GM21447 (cell line): ENCODE measurements at regions not wholly inside any gene's neighbourhood (a gene's known extent, or its start where the extent isn't known, plus 50 kb on each side); places are given as distances from the start of the nearest gene placed in this dataset.
"Not testable (repeated sequence)": the region's sequence is repeated elsewhere in the genome, so short reads cannot be mapped to it uniquely, and the experiment has no call there.

Experiments
- ATAC-seq: cut with Tn5 transposase; IDR thresholded peaks from one replicate; pipeline ENCODE4 v1.9.1; 2021; ENCODE audit not compliant: unreplicated experiment

GRCh38 chr16:9337308-9338032 lies 246.0 kb downstream of the HAPSTR1 start:
- ATAC-seq = no peak

- no peak for ATAC-seq
Measured at GRCh38 chr16:9338068-9338467, 246.6 kb downstream of the HAPSTR1 start.

- no peak for ATAC-seq
Measured at GRCh38 chr16:9338510-9338909, 247.1 kb downstream of the HAPSTR1 start.

- ATAC-seq = no peak
Measured at GRCh38 chr16:9340526-9341256, 249.2 kb downstream of the HAPSTR1 start.

GRCh38 chr16:9343276-9343675 lies 251.8 kb downstream of the HAPSTR1 start:
- no peak for ATAC-seq

- no peak for ATAC-seq
Measured at GRCh38 chr16:9344508-9344907, 253.1 kb downstream of the HAPSTR1 start.

- ATAC-seq = no peak
Measured at GRCh38 chr16:9345046-9345445, 253.6 kb downstream of the HAPSTR1 start.

GRCh38 chr16:9345880-9346279 lies 254.4 kb downstream of the HAPSTR1 start:
- no peak for ATAC-seq

GRCh38 chr16:9348912-9349311 lies 257.5 kb downstream of the HAPSTR1 start:
- no peak for ATAC-seq

- not testable (repeated sequence) for ATAC-seq
Measured at GRCh38 chr16:9349373-9349960, 258.0 kb downstream of the HAPSTR1 start.

- ATAC-seq = not testable (repeated sequence)
Measured at GRCh38 chr16:9350119-9350799, 258.8 kb downstream of the HAPSTR1 start.

GRCh38 chr16:9351440-9351839 lies 260.0 kb downstream of the HAPSTR1 start:
- no peak for ATAC-seq

GRCh38 chr16:9351841-9352434 lies 260.5 kb downstream of the HAPSTR1 start:
- ATAC-seq = no peak

- no peak for ATAC-seq
Measured at GRCh38 chr16:9357829-9358228, 266.4 kb downstream of the HAPSTR1 start.

- ATAC-seq = no peak
Measured at GRCh38 chr16:9360075-9360474, 268.6 kb downstream of the HAPSTR1 start.

GRCh38 chr16:9362050-9362449 lies 270.6 kb downstream of the HAPSTR1 start:
- ATAC-seq = no peak

GRCh38 chr16:9362604-9363003 lies 271.2 kb downstream of the HAPSTR1 start:
- ATAC-seq = no peak

- ATAC-seq = no peak
Measured at GRCh38 chr16:9363520-9363919, 272.1 kb downstream of the HAPSTR1 start.

GRCh38 chr16:9364721-9365369 lies 273.4 kb downstream of the HAPSTR1 start:
- no peak for ATAC-seq

- no peak for ATAC-seq
Measured at GRCh38 chr16:9365370-9365728, 273.9 kb downstream of the HAPSTR1 start.
